ENCODE measurements at regions not wholly inside any gene's neighbourhood (a gene's known extent, or its start where the extent isn't known, plus 50 kb on each side); places are given as distances from the start of the nearest gene placed in this dataset.
A peak's percentile ranks its signal among the peaks of the same experiment; 100 is the strongest.

GRCh38 chr1:232305050-232305449 is 324.9 kb downstream of the SIPA1L2 start:
- DNase-seq = no peak

- no peak for DNase-seq
Measured at GRCh38 chr1:232303222-232303620, 326.7 kb downstream of the SIPA1L2 start.

- no peak for DNase-seq
Measured at GRCh38 chr1:232302376-232303221, 327.3 kb downstream of the SIPA1L2 start.

GRCh38 chr1:232301246-232301645 is 328.7 kb downstream of the SIPA1L2 start:
- DNase-seq = no peak

DNA sequence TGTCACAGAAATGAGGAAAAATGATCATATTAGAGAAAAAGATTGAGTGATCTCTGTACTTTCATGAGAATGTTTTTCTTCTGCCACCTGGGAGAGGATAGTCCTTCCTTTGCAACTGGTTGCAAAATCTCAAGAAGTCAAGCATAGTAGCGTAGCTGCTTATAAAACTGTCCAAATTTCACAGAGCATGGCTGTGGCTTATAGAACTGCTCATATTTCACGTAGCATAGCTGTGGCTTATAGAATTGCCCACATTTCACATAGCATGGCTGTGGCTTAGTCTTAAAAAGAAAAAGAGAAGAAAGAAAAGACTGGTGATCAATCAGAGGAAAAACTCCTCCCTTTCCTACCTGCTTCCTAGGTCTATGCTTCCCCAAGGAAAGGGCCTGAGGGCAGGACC is 329.5 kb downstream of the SIPA1L2 start:
- no peak for DNase-seq

DNA sequence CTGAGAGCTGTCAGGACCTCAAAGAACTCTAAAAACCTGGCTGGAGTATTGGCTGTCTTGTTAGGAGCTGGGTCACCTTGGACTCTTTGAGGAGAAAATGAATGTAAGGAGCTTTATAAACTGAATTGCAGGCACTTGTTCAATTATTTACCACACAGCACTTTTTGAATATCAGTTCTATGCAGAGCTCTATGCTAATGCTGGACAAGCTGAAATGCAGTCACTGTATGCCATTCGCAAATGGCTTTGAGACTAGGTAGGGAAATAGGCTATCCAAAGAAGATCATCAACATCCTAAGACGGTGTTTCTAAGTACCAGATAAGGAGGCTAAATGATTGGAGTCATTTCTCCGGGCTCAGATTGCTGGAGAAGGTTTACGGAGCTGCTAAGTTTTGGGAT is 333.5 kb downstream of the SIPA1L2 start:
- DNase-seq = no peak

DNA sequence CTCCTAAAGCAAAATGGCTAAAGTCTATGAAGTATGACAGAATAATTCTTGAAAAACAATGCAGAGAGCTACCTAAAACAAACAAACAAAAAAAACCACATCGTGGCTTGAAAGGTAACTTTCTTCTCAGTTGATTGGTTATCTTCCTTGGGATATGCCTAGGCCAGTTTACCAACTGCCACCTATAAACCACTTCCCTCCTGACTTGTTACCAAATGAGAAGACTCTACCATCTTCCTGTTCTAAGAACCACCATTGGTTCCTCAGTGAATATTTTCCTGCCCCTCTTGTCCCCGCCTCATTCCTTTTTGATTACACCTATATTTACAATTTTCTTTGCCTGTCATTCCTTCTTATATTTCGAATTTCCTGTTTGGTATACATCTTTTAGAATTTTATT is 336.6 kb downstream of the SIPA1L2 start:
- no peak for DNase-seq

- no peak for DNase-seq
Measured at GRCh38 chr1:232292818-232293217, 337.1 kb downstream of the SIPA1L2 start.

DNA sequence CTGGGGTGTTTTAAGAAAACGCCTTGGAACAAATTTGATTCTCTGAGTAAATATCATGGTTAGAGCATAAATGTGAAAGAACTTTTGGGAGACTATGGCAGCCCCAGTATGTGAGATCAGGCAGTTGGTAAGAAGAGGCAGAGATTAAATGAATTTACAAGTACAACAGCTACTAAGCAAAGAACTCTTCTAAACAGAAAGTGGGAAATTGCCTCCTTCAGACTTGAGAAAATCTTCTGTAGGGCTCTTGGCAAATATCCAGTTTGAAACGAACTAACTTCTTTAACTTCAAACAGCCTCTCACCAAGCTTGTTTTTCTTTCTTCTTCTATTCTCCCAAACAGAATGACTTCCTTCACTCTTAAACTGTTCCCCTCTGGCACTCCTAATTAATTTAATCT is 337.7 kb downstream of the SIPA1L2 start:
- DNase-seq = no peak

- no peak for DNase-seq
Measured at GRCh38 chr1:232291681-232292080, 338.3 kb downstream of the SIPA1L2 start.

- DNase-seq = no peak
Measured at GRCh38 chr1:232291261-232291660, 338.7 kb downstream of the SIPA1L2 start.

GRCh38 chr1:232290570-232290969 is 339.4 kb downstream of the SIPA1L2 start:
- no peak for DNase-seq

DNA sequence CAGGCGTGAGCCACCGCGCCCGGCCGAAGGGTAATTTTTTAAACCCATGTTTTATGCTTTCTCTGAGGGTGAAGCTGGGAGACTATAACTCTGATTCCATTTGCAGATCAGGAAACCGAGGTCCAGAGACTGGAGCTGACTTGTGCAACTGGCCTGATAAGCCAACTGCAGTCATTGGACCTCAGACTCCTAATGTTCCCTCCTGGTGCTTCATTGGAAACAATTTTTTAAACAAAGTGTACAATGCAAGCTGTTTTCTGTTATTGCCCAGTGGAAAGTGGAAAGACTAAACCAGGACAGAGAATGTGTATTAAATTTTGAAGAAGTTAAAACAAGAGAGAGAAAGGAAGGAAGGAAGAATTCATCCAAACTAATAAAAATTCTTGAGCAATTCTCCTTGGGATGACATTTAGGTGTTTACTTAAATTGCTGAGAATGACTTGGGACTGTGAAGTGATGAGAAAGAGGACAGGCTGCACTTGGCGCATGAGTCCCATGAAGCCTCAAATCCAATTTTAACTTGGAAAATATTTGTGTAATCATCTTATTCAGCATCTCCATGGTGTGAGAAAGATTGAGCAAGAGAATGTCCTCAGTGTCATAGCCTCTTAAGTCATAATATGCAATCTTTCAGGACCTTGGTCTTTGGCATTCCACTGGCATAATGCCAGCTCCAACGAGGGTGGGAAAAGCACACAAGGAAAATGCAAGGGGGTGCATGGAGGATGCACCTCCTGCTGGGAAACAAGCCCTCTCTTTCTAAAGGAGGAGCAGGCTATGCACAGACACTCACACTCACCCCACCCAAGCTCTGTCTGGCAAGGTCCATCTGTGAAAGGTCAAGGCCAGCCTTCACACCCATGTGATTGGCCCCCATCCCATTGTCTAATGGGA is 342.0 kb downstream of the SIPA1L2 start:
- no peak for DNase-seq

DNA sequence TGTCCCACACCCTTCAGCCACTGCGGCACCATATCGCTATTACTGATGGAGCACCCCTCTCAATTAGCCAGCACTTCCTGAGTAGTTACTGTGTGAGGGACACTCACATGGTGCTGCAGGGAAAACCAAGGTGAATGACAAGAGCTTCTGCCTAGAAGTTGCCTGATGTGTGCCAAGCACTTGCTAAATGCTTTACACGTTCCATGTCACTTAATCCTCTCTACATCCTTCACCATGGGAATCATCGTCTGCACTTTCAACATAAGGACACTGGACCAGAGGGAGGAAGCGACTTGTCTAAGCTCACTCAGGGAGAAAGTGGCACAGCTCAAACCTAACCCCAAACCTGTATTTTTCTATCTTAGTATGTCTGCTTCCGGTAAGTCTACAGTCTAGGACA is 344.8 kb downstream of the SIPA1L2 start:
- no peak for DNase-seq

GRCh38 chr1:232283864-232284263 is 346.1 kb downstream of the SIPA1L2 start:
- DNase-seq = no peak

GRCh38 chr1:232282498-232282897 is 347.4 kb downstream of the SIPA1L2 start:
- DNase-seq = no peak

- DNase-seq = no peak
Measured at GRCh38 chr1:232280910-232281309, 349.0 kb downstream of the SIPA1L2 start.

DNA sequence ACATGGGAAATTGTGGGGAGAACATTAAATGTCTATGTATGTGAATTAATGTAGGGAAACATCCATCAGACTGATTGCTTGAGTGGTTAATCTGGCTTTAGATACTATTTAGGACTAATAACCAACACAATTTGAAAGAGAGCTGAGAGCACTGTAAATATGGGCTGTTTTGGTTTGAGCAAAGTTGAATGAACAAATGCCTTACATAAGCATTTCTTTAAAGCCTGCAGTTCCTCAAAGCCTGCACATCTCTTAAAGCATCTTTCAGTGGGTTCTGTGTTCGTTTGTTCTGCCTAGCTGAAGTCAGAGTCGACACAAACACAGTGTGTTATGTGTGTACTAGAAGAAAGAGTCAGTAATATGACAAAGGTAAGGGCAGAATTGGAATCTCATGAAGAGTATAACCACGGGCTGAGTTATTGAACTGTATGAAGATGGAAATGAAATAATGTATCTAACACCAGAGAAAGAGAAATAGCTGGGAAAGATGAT is 350.0 kb downstream of the SIPA1L2 start:
- DNase-seq = no peak

GRCh38 chr1:232278925-232279324 is 351.0 kb downstream of the SIPA1L2 start:
- DNase-seq = no peak

DNA sequence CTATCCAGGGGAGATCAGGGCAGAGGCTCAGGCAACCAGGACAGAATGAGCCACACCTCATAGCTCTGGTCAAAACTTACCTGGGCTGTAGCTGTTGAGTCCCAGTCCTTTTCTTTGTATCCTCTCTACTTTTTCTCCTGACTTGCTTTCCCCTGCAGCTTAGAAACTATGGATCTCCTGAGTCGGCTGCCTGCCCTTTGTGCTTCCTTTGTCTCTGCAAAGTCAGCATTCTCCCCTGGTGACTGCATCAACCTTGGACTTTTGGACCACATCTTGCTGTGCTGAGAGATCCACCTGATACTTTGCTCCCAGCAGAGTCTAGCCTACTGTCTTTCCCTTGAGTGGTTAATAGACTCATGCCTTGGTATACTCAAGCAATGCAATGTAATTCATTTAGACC is 353.3 kb downstream of the SIPA1L2 start:
- no peak for DNase-seq

DNA sequence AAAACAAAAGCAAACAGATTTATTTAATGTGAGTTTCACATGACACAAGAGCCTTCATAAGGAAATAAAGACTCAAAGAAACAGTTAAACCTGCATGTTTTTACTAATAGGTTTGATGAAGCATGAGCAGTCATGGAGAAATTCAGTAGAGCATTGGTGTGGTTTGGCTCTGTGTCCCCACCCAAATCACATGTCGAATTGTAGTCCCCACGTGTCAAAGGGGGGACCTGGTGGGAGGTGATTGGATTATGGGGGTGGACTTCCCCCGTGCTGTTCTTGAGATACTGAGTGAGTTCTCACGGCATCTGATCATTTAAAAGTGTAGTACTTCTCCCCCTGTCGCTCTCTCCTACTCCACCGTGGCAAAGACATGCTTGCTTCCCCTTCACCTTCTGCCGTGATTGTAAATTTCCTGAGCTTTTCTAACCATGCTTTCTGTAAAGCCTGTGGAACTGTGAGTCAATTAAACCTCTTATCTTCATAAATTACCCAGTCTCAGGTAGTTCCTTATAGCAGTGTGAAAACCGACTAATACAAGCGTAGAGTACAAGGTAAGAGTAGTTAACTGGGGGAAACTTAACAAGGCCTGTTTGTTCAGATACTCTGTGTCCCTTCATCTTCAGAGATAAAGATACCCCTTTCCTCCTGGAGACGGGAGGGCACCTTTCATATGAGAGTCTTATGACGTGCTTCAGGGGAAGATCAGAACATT is 354.8 kb downstream of the SIPA1L2 start:
- no peak for DNase-seq

DNA sequence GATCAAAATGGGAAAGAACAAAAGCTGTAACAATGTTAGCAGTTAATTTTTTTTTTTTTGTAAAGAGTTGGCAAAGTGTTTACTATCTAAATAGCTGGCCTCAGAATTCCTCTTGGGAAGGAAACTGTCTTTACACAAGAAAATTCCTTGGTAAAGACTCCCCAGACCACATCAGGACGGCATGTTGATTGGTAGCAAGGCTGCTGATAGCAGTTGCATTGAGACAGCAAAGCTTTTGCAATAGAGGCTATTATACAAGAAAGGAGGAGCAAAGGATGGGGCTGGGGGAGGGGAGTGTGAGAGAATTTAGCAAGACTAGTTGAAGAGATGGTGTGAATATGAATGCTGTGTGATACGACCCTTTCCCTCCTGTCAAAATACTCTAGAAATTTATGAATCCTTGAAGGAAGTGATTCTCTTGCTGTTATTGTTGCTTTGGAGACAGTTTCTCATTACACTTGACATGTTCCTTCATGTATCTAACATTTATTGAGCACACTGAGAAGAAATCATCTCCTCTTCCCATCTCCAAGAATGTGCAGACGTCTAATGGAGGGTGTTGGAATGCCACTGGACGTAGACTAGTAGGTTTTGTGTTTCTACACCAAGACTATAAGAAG is 355.6 kb downstream of the SIPA1L2 start:
- DNase-seq = peak; percentile 62

DNA sequence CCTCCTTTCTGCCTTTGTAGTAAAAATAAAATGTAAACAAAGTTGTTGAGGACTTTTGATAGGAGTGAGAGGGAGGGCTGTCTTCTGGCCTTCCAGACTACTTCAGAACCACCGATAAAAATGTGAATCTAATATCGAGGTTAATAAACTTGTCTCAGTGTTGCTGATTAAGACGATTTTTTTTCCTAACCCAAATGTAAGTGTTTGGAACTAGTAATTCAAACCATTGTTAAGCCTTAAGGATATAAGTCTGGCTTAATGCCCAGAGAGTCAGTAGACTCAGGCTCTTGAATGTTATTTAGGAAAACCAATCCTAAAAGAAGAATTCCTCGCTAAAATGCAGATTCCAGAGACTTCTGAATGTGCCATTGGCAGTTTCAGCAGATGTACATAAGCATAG is 356.9 kb downstream of the SIPA1L2 start:
- DNase-seq = no peak

Data from NCI-H226 (cell line).